ENCODE measurements at regions not wholly inside any gene's neighbourhood (a gene's known extent, or its start where the extent isn't known, plus 50 kb on each side); places are given as distances from the start of the nearest gene placed in this dataset.

DNA sequence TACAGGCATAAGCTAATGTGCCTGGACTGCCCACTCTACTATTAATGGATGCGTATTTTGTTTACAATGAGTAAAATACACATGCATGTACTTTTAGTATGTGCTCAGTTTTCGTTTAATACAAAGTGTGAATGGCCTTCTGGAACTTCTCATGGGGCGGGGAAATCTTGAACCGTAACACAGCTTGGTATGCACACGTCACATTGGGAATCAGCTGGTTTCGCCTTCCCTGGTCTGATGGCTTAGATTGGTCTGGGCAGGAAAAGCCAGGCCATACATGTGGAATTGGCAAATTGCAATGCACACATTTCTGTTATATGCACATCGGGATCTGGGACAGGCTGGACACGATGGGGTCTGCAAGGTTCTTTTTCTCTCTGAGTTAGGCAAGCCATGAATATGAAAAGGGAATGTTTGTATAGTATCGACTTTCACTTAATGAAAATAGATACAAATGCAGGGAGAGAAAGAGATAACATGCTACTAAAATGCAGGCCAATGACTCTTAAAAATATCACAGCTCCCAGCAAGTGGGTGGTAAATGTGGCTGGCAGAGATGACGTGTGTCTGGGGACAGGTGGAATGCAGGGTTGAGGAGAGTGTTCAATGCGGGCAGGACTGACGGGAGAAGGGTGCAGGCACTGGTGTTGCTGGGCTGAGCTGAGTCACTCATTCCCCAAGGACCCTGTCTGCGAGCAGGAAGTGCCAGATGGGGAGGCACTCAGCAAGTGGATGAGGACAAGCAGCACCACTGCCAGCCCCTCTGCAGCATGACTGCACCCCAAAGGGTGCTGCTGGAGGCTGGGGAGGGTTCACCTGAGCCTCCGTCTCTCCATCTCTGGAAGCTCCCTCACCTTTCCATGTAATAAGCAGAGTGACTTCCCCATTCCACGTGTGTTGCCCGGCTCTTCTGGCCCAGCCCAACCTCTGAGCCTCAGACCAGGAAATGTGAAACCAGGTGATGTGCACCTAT is 204.0 kb upstream of the GPR12 start:
- Histone ChIP-seq H3K36me3 (no peaks in the 10 kb centered on the region), H3K4me1 (peaks cover 0 to 32% (median 6%) of the 10 kb centered on the region in 3 donors), H3K4me3 (no peak overlapping the region), H3K27me3 (no peaks in the 10 kb centered on the region), H3K27ac (no peak overlapping the region), H3K9me3 (no peaks in the 10 kb centered on the region)
- TF ChIP-seq, protein P1, sequence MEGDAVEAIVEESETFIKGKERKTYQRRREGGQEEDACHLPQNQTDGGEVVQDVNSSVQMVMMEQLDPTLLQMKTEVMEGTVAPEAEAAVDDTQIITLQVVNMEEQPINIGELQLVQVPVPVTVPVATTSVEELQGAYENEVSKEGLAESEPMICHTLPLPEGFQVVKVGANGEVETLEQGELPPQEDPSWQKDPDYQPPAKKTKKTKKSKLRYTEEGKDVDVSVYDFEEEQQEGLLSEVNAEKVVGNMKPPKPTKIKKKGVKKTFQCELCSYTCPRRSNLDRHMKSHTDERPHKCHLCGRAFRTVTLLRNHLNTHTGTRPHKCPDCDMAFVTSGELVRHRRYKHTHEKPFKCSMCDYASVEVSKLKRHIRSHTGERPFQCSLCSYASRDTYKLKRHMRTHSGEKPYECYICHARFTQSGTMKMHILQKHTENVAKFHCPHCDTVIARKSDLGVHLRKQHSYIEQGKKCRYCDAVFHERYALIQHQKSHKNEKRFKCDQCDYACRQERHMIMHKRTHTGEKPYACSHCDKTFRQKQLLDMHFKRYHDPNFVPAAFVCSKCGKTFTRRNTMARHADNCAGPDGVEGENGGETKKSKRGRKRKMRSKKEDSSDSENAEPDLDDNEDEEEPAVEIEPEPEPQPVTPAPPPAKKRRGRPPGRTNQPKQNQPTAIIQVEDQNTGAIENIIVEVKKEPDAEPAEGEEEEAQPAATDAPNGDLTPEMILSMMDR (IDR thresholded peaks at IDR 0.05), result no peak
- TF ChIP-seq EP300 (IDR thresholded peaks at IDR 0.05) (no peak), POLR2A (IDR thresholded peaks at IDR 0.05) (no peak), POLR2AphosphoS5 (IDR thresholded peaks at IDR 0.05) (no peak)
- ATAC-seq, result no peak
- 80 to 92% methylated on average over 5 to 14 of the region's 16 CpGs for WGBS, 2 donors (ENCODE audit: low coverage in 1 of 2)

DNA sequence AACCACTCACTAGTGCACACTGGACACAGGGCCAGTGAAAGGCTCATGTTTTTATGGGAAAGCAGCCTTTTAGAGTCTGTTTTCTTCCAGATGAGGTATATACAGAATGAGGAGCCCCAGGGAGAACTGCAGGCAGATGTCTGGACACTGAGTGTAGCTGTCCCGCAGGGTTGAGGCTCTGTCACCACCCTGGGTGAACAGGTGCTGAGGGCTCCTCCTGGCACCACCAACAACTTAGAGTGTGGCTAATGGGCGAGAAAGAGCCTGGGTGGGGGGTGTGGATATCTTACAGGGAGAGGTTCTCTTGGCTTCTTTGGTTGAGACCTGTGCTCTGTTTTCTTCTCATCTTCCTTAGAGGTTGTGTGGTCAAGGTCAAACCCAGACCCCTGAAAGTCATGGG is 202.1 kb upstream of the GPR12 start:
- Histone ChIP-seq H3K9me3 (no peaks in the 10 kb centered on the region), H3K27me3 (no peaks in the 10 kb centered on the region), H3K27ac (no peak overlapping the region), H3K4me1 (peaks cover 0 to 31% (median 6%) of the 10 kb centered on the region in 3 donors), H3K4me3 (no peak overlapping the region), H3K36me3 (no peaks in the 10 kb centered on the region)
- TF ChIP-seq EP300 (IDR thresholded peaks at IDR 0.05) (no peak), POLR2AphosphoS5 (IDR thresholded peaks at IDR 0.05) (no peak), POLR2A (IDR thresholded peaks at IDR 0.05) (no peak)
- TF ChIP-seq, protein P1 (IDR thresholded peaks at IDR 0.05), result no peak
- WGBS, 2 donors (ENCODE audit: low coverage in 1 of 2), result 90 to 93% methylated on average over 2 of the region's 2 CpGs
- no peak for ATAC-seq

DNA sequence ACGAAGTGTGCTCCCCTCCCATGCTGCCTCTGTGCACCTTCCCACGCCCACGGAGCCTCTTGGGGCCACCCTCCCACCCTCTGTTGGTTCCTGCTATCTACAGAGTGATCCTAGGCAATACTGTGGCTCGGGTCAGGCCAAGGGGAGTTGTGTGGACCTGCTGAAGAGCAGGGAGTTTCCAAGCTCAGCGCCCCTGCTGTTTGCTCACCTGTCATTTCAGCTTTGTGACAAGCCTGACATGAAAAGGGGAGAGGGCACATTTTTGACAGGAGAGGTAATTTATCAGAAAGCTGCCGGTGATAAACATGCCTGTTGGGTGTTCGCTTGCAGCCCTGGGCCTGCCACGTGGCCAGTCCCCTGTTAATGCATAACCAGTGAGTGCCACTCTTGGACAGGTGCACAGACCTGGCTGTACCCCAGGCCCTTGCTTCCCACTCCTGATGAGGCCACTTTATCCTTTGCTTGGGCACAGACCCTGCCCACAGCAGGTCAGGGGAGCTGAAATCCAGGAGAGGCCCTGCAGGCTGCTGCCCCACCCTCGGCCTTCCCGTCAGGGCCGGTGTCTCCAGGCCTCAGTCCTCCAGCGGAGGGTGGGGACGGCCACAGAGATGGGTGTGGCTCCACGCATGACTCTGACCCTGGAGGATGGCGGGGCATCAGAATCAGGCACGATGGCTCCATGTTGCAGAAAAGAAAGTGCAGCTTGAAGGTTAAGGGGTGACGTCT is 201.5 kb upstream of the GPR12 start:
- no peak overlapping the region for H3K4me3 ChIP-seq
- ATAC-seq, result no peak
- TF ChIP-seq, protein P1 (IDR thresholded peaks at IDR 0.05), result no peak
- TF ChIP-seq POLR2A (IDR thresholded peaks at IDR 0.05), result no peak
- TF ChIP-seq EP300 (IDR thresholded peaks at IDR 0.05), result no peak
- no peak for TF ChIP-seq POLR2AphosphoS5 (IDR thresholded peaks at IDR 0.05)
- 77 to 100% methylated on average over 1 to 3 of the region's 17 CpGs for WGBS, 2 donors (ENCODE audit: low coverage in 1 of 2)
- H3K9me3 ChIP-seq, result no peaks in the 10 kb centered on the region
- H3K4me1 ChIP-seq, result peaks cover 0 to 25% (median 6%) of the 10 kb centered on the region in 3 donors
- no peaks in the 10 kb centered on the region for H3K36me3 ChIP-seq
- no peaks in the 10 kb centered on the region for H3K27me3 ChIP-seq
- H3K27ac ChIP-seq, result no peak overlapping the region

DNA sequence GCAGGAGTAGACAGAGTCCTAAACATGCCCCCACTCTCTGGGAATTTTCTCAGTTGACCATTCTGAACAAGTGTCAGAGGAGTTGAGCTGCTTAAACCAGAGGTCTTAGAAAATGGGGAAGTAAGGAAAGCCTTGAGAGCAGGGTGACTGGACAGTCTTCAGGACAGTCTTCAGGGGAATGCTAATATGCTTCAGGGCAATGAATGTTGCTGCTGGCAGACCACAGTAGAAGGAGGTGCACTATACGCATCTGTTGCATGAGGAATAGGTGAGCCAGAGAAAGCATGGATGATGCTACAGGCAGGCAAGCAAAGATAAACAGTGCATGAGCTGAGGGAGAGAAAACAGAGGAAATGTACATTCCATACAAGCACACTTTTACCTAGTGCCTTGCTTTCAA is 196.6 kb upstream of the GPR12 start:
- TF ChIP-seq, protein P1 (IDR thresholded peaks at IDR 0.05), result no peak
- TF ChIP-seq POLR2A (IDR thresholded peaks at IDR 0.05) (no peak), EP300 (IDR thresholded peaks at IDR 0.05) (no peak), POLR2AphosphoS5 (IDR thresholded peaks at IDR 0.05) (no peak)
- ATAC-seq, result no peak
- 27 to 33% methylated on average over 1 of the region's 1 CpG for WGBS, 2 donors (ENCODE audit: low coverage in 1 of 2)

More for the DNA sequence above, 196.6 kb upstream of the GPR12 start:
- no peaks in the 10 kb centered on the region for H3K9me3 ChIP-seq
- no peak overlapping the region for H3K4me3 ChIP-seq
- peaks cover 10% of the 10 kb centered on the region for H3K27me3 ChIP-seq
- H3K27ac ChIP-seq, result no peak overlapping the region
- no peaks in the 10 kb centered on the region for H3K36me3 ChIP-seq
- H3K4me1 ChIP-seq, result no peaks in the 10 kb centered on the region

Measured in gastroesophageal sphincter (tissue), 4 donors.